Gastroesophageal sphincter (tissue), 4 donors: ENCODE measurements at regions not wholly inside any gene's neighbourhood (a gene's known extent, or its start where the extent isn't known, plus 50 kb on each side); places are given as distances from the start of the nearest gene placed in this dataset.

Experiments used
- ATAC-seq: fragments of 150-250 bp; one replicate; pipeline ENCODE4 v1.9.1; 2016; ENCODE audit warnings: mild to moderate bottlenecking, moderate library complexity
- H3K27ac ChIP-seq, 4 donors: fragments of 200-600 bp; sonication (generic) in 3 of 4; 1 replicate in 3 of 4; 2 replicates in 1 of 4; pipeline ENCODE4 v1.5.1; 2016 to 2019
- H3K27me3 ChIP-seq: fragments of 200-600 bp; sonication (generic); one replicate; pipeline ENCODE4 v1.5.1; 2019
- H3K36me3 ChIP-seq, 2 donors: fragments of 200-600 bp; sonication (generic); one replicate each; pipeline ENCODE4 v1.5.1; 2019; ENCODE audit warnings: control low read depth in 1 of 2
- H3K4me1 ChIP-seq, 3 donors: fragments of 200-600 bp; sonication (generic); 1 replicate in 2 of 3; 2 replicates in 1 of 3; pipeline ENCODE4 v1.5.1; 2016 to 2019; ENCODE audit warnings: control low read depth in 2 of 3
- H3K4me3 ChIP-seq, 2 donors: fragments of 200-600 bp; sonication (generic); one replicate each; pipeline ENCODE4 v1.5.1; 2019; ENCODE audit warnings: mild to moderate bottlenecking in 1 of 2, moderate library complexity in 1 of 2
- H3K9me3 ChIP-seq, 3 donors: fragments of 200-600 bp; sonication (generic); one replicate each; pipeline ENCODE4 v1.5.1; 2017 to 2019; ENCODE audit warnings: control low read depth in 2 of 3
- EP300 ChIP-seq: sonication (generic); formaldehyde crosslinking; IDR thresholded peaks from one replicate; pipeline ENCODE4 v1.6.1; 2017; ENCODE audit warnings: antibody characterized with exemption, mild to moderate bottlenecking
- POLR2A ChIP-seq, 2 donors: fragments of 450-650 bp; IDR thresholded peaks; one replicate each; pipeline ENCODE4 v1.6.1; 2017; ENCODE audit warnings: antibody characterized with exemption in 2 of 2, mild to moderate bottlenecking in 2 of 2, moderate library complexity in 1 of 2
- POLR2AphosphoS5 ChIP-seq: sonication (generic); formaldehyde crosslinking; IDR thresholded peaks from one replicate; pipeline ENCODE4 v1.6.1; 2017; ENCODE audit warnings: antibody characterized with exemption
- WGBS, 2 donors: methylation state at CpG; one replicate each; pipeline ENCODE4 v1.1.5; 2018; ENCODE audit warnings: low coverage in 1 of 2; 5-methylcytosine and 5-hydroxymethylcytosine counted together
- TF ChIP-seq, protein P1 (sequence below), 4 experiments: fragments of 200-600 bp in 2 of 4; fragments of 450-650 bp in 2 of 4; sonication (generic) in 1 of 4; IDR thresholded peaks; one replicate each; pipeline ENCODE4 v1.5.1; 2017 to 2019; ENCODE audit warnings: antibody characterized with exemption in 4 of 4, mild to moderate bottlenecking in 2 of 4, moderate library complexity in 2 of 4

- H3K4me3 ChIP-seq = no peak overlapping the region
- no peak overlapping the region for H3K27ac ChIP-seq
- no peaks in the 10 kb centered on the region for H3K27me3 ChIP-seq
- 90% methylated on average over 2 to 6 of the region's 12 CpGs for WGBS, 2 donors
- H3K9me3 ChIP-seq = no peaks in the 10 kb centered on the region
- H3K4me1 ChIP-seq = no peaks in the 10 kb centered on the region
- TF ChIP-seq POLR2A (IDR thresholded peaks at IDR 0.05) = no peak
- TF ChIP-seq POLR2AphosphoS5 = no peak
- no peak for TF ChIP-seq EP300
- TF ChIP-seq, protein P1, sequence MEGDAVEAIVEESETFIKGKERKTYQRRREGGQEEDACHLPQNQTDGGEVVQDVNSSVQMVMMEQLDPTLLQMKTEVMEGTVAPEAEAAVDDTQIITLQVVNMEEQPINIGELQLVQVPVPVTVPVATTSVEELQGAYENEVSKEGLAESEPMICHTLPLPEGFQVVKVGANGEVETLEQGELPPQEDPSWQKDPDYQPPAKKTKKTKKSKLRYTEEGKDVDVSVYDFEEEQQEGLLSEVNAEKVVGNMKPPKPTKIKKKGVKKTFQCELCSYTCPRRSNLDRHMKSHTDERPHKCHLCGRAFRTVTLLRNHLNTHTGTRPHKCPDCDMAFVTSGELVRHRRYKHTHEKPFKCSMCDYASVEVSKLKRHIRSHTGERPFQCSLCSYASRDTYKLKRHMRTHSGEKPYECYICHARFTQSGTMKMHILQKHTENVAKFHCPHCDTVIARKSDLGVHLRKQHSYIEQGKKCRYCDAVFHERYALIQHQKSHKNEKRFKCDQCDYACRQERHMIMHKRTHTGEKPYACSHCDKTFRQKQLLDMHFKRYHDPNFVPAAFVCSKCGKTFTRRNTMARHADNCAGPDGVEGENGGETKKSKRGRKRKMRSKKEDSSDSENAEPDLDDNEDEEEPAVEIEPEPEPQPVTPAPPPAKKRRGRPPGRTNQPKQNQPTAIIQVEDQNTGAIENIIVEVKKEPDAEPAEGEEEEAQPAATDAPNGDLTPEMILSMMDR (IDR thresholded peaks at IDR 0.05) = no peak
- no peak for ATAC-seq
- no peaks in the 10 kb centered on the region for H3K36me3 ChIP-seq
These were observed 152.6 kb upstream of the FZD8 start for GRCh38 chr10:35794703-35795102.

GRCh38 chr10:35792291-35792690 is 150.2 kb upstream of the FZD8 start:
- no peaks in the 10 kb centered on the region for H3K27me3 ChIP-seq
- H3K4me1 ChIP-seq = no peaks in the 10 kb centered on the region
- ATAC-seq = no peak
- H3K36me3 ChIP-seq = no peaks in the 10 kb centered on the region
- WGBS, 2 donors = 81 to 90% methylated on average over 4 to 7 of the region's 7 CpGs
- no peak overlapping the region for H3K4me3 ChIP-seq
- TF ChIP-seq POLR2A (IDR thresholded peaks at IDR 0.05) = no peak
- TF ChIP-seq POLR2AphosphoS5 = no peak
- no peak for TF ChIP-seq EP300
- TF ChIP-seq, protein P1 (IDR thresholded peaks at IDR 0.05) = no peak
- no peak overlapping the region for H3K27ac ChIP-seq
- H3K9me3 ChIP-seq = peaks cover 0 to 4% (median 0%) of the 10 kb centered on the region in 3 donors

DNA sequence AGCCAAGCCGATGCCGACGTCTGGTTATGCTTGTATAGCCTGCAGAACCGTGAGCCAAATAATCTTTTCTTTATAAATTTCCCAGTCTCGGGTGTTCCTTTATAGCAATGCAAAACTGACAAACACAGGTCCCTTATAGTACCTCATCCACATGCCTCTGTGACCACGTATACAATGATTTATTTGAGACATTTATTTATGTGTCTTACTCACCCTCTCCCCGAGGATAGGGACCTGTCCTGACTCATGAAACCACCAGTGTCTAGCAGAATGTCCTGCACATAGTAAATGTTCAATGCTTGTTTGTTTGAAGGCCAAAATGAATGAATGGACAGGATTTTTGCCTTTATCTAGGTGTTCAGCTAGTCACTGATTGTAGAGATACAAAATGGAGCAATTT is 147.9 kb upstream of the FZD8 start:
- no peak for ATAC-seq
- H3K9me3 ChIP-seq = peaks cover 0 to 21% (median 0%) of the 10 kb centered on the region in 3 donors
- no peak overlapping the region for H3K4me3 ChIP-seq
- TF ChIP-seq POLR2A (IDR thresholded peaks at IDR 0.05) = no peak
- TF ChIP-seq, protein P1 (IDR thresholded peaks at IDR 0.05) = no peak
- TF ChIP-seq POLR2AphosphoS5 = no peak
- no peak for TF ChIP-seq EP300
- no peaks in the 10 kb centered on the region for H3K4me1 ChIP-seq
- H3K27me3 ChIP-seq = no peaks in the 10 kb centered on the region
- H3K27ac ChIP-seq = no peak overlapping the region
- WGBS, 2 donors = 80 to 90% methylated on average over 4 to 6 of the region's 7 CpGs
- H3K36me3 ChIP-seq = no peaks in the 10 kb centered on the region

- no peaks in the 10 kb centered on the region for H3K27me3 ChIP-seq
- no peak for ATAC-seq
These were observed 142.7 kb upstream of the FZD8 start for GRCh38 chr10:35784751-35785150.

GRCh38 chr10:35783305-35783838 is 141.3 kb upstream of the FZD8 start:
- Histone ChIP-seq H3K4me3 (no peak overlapping the region), H3K36me3 (no peaks in the 10 kb centered on the region), H3K27me3 (no peaks in the 10 kb centered on the region), H3K9me3 (peaks cover 0 to 24% (median 0%) of the 10 kb centered on the region in 3 donors), H3K4me1 (no peaks in the 10 kb centered on the region), H3K27ac (no peak overlapping the region)
- WGBS, 2 donors = 28 to 31% methylated on average over 6 to 7 of the region's 7 CpGs
- no peak for ATAC-seq
- TF ChIP-seq POLR2A (IDR thresholded peaks at IDR 0.05) = no peak
- TF ChIP-seq, protein P1 (IDR thresholded peaks at IDR 0.05) = no peak
- no peak for TF ChIP-seq EP300
- no peak for TF ChIP-seq POLR2AphosphoS5

More at GRCh38 chr10:35784751-35785150, 142.7 kb upstream of the FZD8 start:
- WGBS, 2 donors = 48 to 89% methylated on average over 5 of the region's 5 CpGs
- H3K4me3 ChIP-seq = no peak overlapping the region
- peaks cover 0 to 21% (median 0%) of the 10 kb centered on the region in 3 donors for H3K9me3 ChIP-seq
- H3K36me3 ChIP-seq = no peaks in the 10 kb centered on the region
- H3K4me1 ChIP-seq = no peaks in the 10 kb centered on the region
- TF ChIP-seq POLR2A (IDR thresholded peaks at IDR 0.05) (no peak), POLR2AphosphoS5 (no peak), EP300 (no peak)
- TF ChIP-seq, protein P1 (IDR thresholded peaks at IDR 0.05) = no peak
- no peak overlapping the region for H3K27ac ChIP-seq
